SW 1271 (cell line): ENCODE measurements at regions not wholly inside any gene's neighbourhood (a gene's known extent, or its start where the extent isn't known, plus 50 kb on each side); places are given as distances from the start of the nearest gene placed in this dataset.
A peak's percentile ranks its signal among the peaks of the same experiment; 100 is the strongest.
"Not testable (repeated sequence)": the region's sequence is repeated elsewhere in the genome, so short reads cannot be mapped to it uniquely, and the experiment has no call there.

Experiments used
- DNase-seq, 2 experiments: peaks; one replicate each; lab custom pipeline; 2025; lab: John Stamatoyannopoulos, UW

GRCh38 chrX:39222346-39223113, 421.3 kb downstream of the MID1IP1 start:
- DNase-seq: no peak

GRCh38 chrX:39226251-39226650, 425.0 kb downstream of the MID1IP1 start:
- no peak for DNase-seq

GRCh38 chrX:39227371-39227770, 426.1 kb downstream of the MID1IP1 start:
- no peak for DNase-seq

GRCh38 chrX:39238006-39238405, 436.7 kb downstream of the MID1IP1 start:
- DNase-seq: no peak

GRCh38 chrX:39242187-39242586, 440.9 kb downstream of the MID1IP1 start:
- DNase-seq: peak in 1 of 2 experiments; percentile 0

- no peak for DNase-seq
Observed at GRCh38 chrX:39244147-39244546, 442.9 kb downstream of the MID1IP1 start.

GRCh38 chrX:39245024-39245423, 443.8 kb downstream of the MID1IP1 start:
- no peak for DNase-seq

GRCh38 chrX:39247536-39247935, 446.3 kb downstream of the MID1IP1 start:
- DNase-seq: no peak

GRCh38 chrX:39248330-39248729, 447.1 kb downstream of the MID1IP1 start:
- no peak for DNase-seq

GRCh38 chrX:39249999-39250398, 448.7 kb downstream of the MID1IP1 start:
- DNase-seq: peak in 1 of 2 experiments; percentile 0

- DNase-seq: no peak
Observed at GRCh38 chrX:39251995-39252394, 450.7 kb downstream of the MID1IP1 start.

GRCh38 chrX:39253551-39253950, 452.3 kb downstream of the MID1IP1 start:
- no peak for DNase-seq

GRCh38 chrX:39258331-39258730, 457.1 kb downstream of the MID1IP1 start:
- no peak for DNase-seq

- DNase-seq: no peak
Observed at GRCh38 chrX:39260965-39261364, 459.7 kb downstream of the MID1IP1 start.

GRCh38 chrX:39261446-39262147, 460.3 kb downstream of the MID1IP1 start:
- peak in 1 of 2 experiments; percentile 0 for DNase-seq

GRCh38 chrX:39262641-39263040, 461.4 kb downstream of the MID1IP1 start:
- no peak for DNase-seq

- no peak for DNase-seq
Observed at GRCh38 chrX:39264023-39264422, 462.8 kb downstream of the MID1IP1 start.

GRCh38 chrX:39267176-39267575, 465.9 kb downstream of the MID1IP1 start:
- DNase-seq: no peak

- DNase-seq: no peak
Observed at GRCh38 chrX:39268207-39268606, 466.9 kb downstream of the MID1IP1 start.

- no peak for DNase-seq
Observed at GRCh38 chrX:39275500-39276068, 474.3 kb downstream of the MID1IP1 start.

- not testable (repeated sequence) for DNase-seq
Observed at GRCh38 chrX:39277685-39278390, 476.6 kb downstream of the MID1IP1 start.

GRCh38 chrX:39283239-39283638, 482.0 kb downstream of the MID1IP1 start:
- DNase-seq: no peak
